ENCODE measurements at regions not wholly inside any gene's neighbourhood (a gene's known extent, or its start where the extent isn't known, plus 50 kb on each side); places are given as distances from the start of the nearest gene placed in this dataset.

DNA sequence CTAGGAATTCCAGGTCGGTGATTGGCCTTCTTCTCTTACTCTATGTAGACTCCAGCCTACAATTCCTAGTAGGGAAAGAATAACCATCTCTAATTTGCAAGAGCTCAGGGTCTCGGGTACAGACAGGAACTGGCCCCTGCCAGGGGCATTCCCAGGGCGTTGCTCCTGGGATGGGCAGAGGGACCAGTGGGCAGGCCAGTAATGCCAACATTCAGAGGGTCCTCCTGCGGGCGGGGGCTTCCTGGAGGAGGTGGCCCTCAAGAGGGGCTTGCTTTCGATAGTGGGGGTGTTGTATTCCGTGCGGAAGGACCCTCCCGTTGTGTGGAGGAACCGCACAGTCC lies 94.3 kb upstream of the PRNP start:
- H3K9me3 ChIP-seq: no peaks in the 10 kb centered on the region
- no peak overlapping the region for H3K4me3 ChIP-seq
- no peak for DNase-seq
- no peak overlapping the region for H3K27ac ChIP-seq
- H3K36me3 ChIP-seq: no peaks in the 10 kb centered on the region
- peaks cover 0 to 10% (median 2%) of the 10 kb centered on the region in 4 donors for H3K4me1 ChIP-seq
- ATAC-seq: peak in 2 of 4 donors; percentile 15 to 24
- WGBS (ENCODE audit: insufficient coverage, low coverage, low lambda C conversion rate, missing lambda C conversion rate): 75% methylated on average over 2 of the region's 10 CpGs
- TF ChIP-seq CTCF (IDR thresholded peaks at IDR 0.05) (no peak), POLR2A (IDR thresholded peaks at IDR 0.05) (no peak)
- H3K27me3 ChIP-seq: no peaks in the 10 kb centered on the region
- intact Hi-C loops (cut with DNase I): loop anchor here in 1 of 2 donors (5.0 kb wide), 2 partner anchors 340 to 490 kb away; no protein-coding TSS in a partner anchor

DNA sequence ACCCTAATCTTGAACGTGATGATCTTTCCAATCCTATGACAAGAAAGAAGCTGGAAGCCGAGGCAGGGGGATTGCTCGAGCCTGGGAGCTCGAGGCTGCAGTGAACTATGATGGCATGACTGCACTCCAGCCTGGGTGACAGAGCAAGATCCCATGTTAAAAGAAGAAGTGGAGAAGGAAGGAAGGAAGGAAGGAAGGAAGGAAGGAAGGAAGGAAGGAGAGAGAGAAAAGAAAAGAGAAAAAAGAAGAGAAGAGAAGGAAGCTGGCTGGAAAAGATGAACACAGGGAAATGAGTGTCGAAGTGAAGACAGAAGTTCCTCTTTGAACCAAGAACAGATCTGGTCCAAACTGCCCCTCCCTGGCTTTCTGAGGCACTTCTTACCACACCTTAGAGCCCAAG lies 100.5 kb upstream of the PRNP start:
- WGBS (ENCODE audit: insufficient coverage, low coverage, low lambda C conversion rate, missing lambda C conversion rate): 59% methylated on average over 5 of the region's 5 CpGs
- DNase-seq (no peak), ATAC-seq (no peak)
- TF ChIP-seq CTCF (IDR thresholded peaks at IDR 0.05) (no peak), POLR2A (IDR thresholded peaks at IDR 0.05) (no peak)
- no peaks in the 10 kb centered on the region for H3K27me3 ChIP-seq
- H3K27ac ChIP-seq: no peak overlapping the region
- intact Hi-C loops (cut with DNase I): no loop called here
- no peak overlapping the region for H3K4me3 ChIP-seq
- H3K36me3 ChIP-seq: no peaks in the 10 kb centered on the region
- H3K9me3 ChIP-seq: no peaks in the 10 kb centered on the region
- H3K4me1 ChIP-seq: no peaks in the 10 kb centered on the region

GRCh38 chr20:4585104-4585753 lies 101.0 kb upstream of the PRNP start:
- no peak overlapping the region for H3K27ac ChIP-seq
- intact Hi-C loops (cut with DNase I): no loop called here
- DNase-seq (no peak), ATAC-seq (no peak)
- TF ChIP-seq POLR2A (IDR thresholded peaks at IDR 0.05): no peak
- TF ChIP-seq CTCF (IDR thresholded peaks at IDR 0.05): no peak
- no peaks in the 10 kb centered on the region for H3K36me3 ChIP-seq
- H3K4me1 ChIP-seq: no peaks in the 10 kb centered on the region
- H3K27me3 ChIP-seq: no peaks in the 10 kb centered on the region
- H3K9me3 ChIP-seq: no peaks in the 10 kb centered on the region
- no peak overlapping the region for H3K4me3 ChIP-seq
- WGBS (ENCODE audit: insufficient coverage, low coverage, low lambda C conversion rate, missing lambda C conversion rate): 70% methylated on average over 2 of the region's 3 CpGs

DNA sequence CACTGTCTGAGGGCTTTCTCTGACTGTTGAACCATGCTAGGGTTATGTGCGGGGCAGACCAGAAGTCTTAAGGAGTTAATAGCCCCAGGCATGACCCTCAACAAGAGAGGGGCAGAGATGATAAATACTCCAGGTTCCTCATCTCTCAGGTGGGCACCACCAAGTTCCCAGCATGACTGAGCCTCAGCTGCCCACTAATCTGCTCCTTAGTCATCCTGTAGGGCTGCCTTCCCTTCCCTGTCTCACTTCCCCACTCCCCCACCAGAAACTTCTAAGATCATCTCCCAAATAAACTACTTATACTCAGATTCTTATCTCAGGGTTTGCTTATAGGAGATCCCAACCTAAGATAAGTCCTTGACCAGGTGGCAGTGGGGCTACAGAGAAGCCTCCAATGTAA lies 101.7 kb upstream of the PRNP start:
- no peak for ATAC-seq
- H3K9me3 ChIP-seq: no peaks in the 10 kb centered on the region
- no peak for TF ChIP-seq CTCF (IDR thresholded peaks at IDR 0.05)
- TF ChIP-seq POLR2A (IDR thresholded peaks at IDR 0.05): no peak
- no peak overlapping the region for H3K4me3 ChIP-seq
- DNase-seq: no peak
- intact Hi-C loops (cut with DNase I): no loop called here
- no peaks in the 10 kb centered on the region for H3K4me1 ChIP-seq
- H3K27ac ChIP-seq: no peak overlapping the region
- H3K27me3 ChIP-seq: no peaks in the 10 kb centered on the region
- WGBS (ENCODE audit: insufficient coverage, low coverage, low lambda C conversion rate, missing lambda C conversion rate): no CpG with 5 or more reads among the region's 1 CpG
- no peaks in the 10 kb centered on the region for H3K36me3 ChIP-seq

GRCh38 chr20:4581838-4582237 lies 104.4 kb upstream of the PRNP start:
- H3K4me3 ChIP-seq: no peak overlapping the region
- no peaks in the 10 kb centered on the region for H3K36me3 ChIP-seq
- no peak for DNase-seq
- ATAC-seq: no peak
- 43% methylated on average over 5 of the region's 5 CpGs for WGBS (ENCODE audit: insufficient coverage, low coverage, low lambda C conversion rate, missing lambda C conversion rate)
- H3K4me1 ChIP-seq: no peaks in the 10 kb centered on the region
- H3K27me3 ChIP-seq: no peaks in the 10 kb centered on the region
- TF ChIP-seq POLR2A (IDR thresholded peaks at IDR 0.05) (no peak), CTCF (IDR thresholded peaks at IDR 0.05) (no peak)
- H3K27ac ChIP-seq: no peak overlapping the region
- no peaks in the 10 kb centered on the region for H3K9me3 ChIP-seq
- intact Hi-C loops (cut with DNase I): no loop called here

Data from right lobe of liver (tissue), 6 donors.